SU-DHL-6 (cell line): ENCODE measurements at regions not wholly inside any gene's neighbourhood (a gene's known extent, or its start where the extent isn't known, plus 50 kb on each side); places are given as distances from the start of the nearest gene placed in this dataset.

Source experiments
- H2AFZ ChIP-seq: fragments of 200-600 bp; sonication (generic); 2 replicates; pipeline ENCODE4 v1.6.1; 2014; ENCODE audit warnings: low read depth, mild to moderate bottlenecking, moderate library complexity, mixed read lengths, antibody characterized with exemption, low read length; ENCODE audit not compliant: severe bottlenecking
- H3F3A ChIP-seq: fragments of 200-600 bp; shearing (Covaris generic); 2 replicates; pipeline ENCODE4 v1.6.0; 2016; ENCODE audit warnings: antibody characterized with exemption, mild to moderate bottlenecking; ENCODE audit not compliant: insufficient read depth
- H3K27ac ChIP-seq: fragments of 200-600 bp; sonication (generic); 2 replicates; pipeline ENCODE4 v1.5.1; 2016; ENCODE audit warnings: low read depth, mild to moderate bottlenecking, low read length, moderate library complexity, mixed read lengths
- H3K27me3 ChIP-seq: fragments of 200-600 bp; sonication (generic), shearing (Covaris generic); 2 replicates; pipeline ENCODE4 v1.6.0; 2014; ENCODE audit warnings: mild to moderate bottlenecking, low read length
- H3K36me3 ChIP-seq: fragments of 200-600 bp; sonication (generic); 2 replicates; pipeline ENCODE4 v1.6.1; 2014; ENCODE audit warnings: mild to moderate bottlenecking, low read length, mixed read lengths
- H3K4me2 ChIP-seq: fragments of 300-600, 200-600 bp; shearing (Covaris generic), sonication (generic); 2 replicates; pipeline ENCODE4 v1.6.0; 2014; ENCODE audit warnings: low read length, low read depth, mild to moderate bottlenecking; ENCODE audit not compliant: poor library complexity, severe bottlenecking
- H3K4me3 ChIP-seq: fragments of 200-600 bp; sonication (generic); 2 replicates; pipeline ENCODE4 v1.5.1; 2014; ENCODE audit warnings: antibody characterized with exemption, low read length, mild to moderate bottlenecking, mixed read lengths; ENCODE audit not compliant: insufficient read depth, poor library complexity, severe bottlenecking
- H3K79me2 ChIP-seq: fragments of 200-600 bp; sonication (generic); 2 replicates; pipeline ENCODE4 v1.6.1; 2014; ENCODE audit warnings: mild to moderate bottlenecking, low read length, moderate library complexity; ENCODE audit not compliant: insufficient read depth
- H3K9ac ChIP-seq: fragments of 200-600 bp; sonication (generic); 2 replicates; pipeline ENCODE4 v1.7.0; 2014; ENCODE audit warnings: mild to moderate bottlenecking, low read length
- H3K9me2 ChIP-seq: fragments of 200-600 bp; sonication (generic); replicated peaks from 2 replicates; pipeline ENCODE4 v1.6.1; 2014; ENCODE audit warnings: low read length; ENCODE audit not compliant: insufficient read depth
- H3K9me3 ChIP-seq: fragments of 200-600 bp; sonication (generic); 2 replicates; pipeline ENCODE4 v1.6.1; 2014; ENCODE audit warnings: low read length, mixed read lengths; ENCODE audit not compliant: insufficient read depth
- H4K20me1 ChIP-seq: fragments of 200-600 bp; sonication (generic); 2 replicates; pipeline ENCODE4 v1.6.1; 2014; ENCODE audit warnings: low read depth, mild to moderate bottlenecking, antibody characterized with exemption, low read length, moderate library complexity, mixed read lengths
- EZH2phosphoT487 ChIP-seq: fragments of 200-600 bp; sonication (generic), shearing (Covaris generic); conservative IDR thresholded peaks from 2 replicates; pipeline ENCODE4 v1.6.1; 2018; ENCODE audit warnings: mild to moderate bottlenecking, antibody characterized with exemption, low read length, moderate library complexity, mixed read lengths
- TF ChIP-seq, protein P1 (sequence below): fragments of 200-600 bp; sonication (generic); IDR thresholded peaks from one replicate; pipeline ENCODE4 v1.5.1; 2017; ENCODE audit warnings: antibody characterized with exemption, mild to moderate bottlenecking, low read length, moderate library complexity; ENCODE audit not compliant: insufficient read depth, poor library complexity, severe bottlenecking

DNA sequence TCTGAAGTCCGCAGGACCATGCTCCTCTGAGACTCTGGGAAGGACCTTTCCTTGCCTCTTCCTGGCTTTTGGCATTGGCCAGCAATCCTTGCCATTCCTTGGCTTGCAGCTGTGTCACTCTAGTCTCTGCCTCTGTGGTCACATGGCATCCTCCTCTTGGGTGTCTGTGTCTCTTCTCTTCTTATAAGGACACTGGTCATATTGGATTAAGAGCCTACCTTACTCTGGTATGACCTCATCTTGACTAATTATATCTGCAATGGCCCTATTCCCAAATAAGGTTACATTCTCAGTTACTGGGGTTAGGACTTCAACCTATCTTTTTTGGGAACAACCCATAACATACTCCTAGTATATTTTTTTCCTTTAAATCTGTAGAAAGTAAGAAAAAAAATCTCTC lies 49.9 kb upstream of the GTSF1L start:
- TF ChIP-seq, protein P1, sequence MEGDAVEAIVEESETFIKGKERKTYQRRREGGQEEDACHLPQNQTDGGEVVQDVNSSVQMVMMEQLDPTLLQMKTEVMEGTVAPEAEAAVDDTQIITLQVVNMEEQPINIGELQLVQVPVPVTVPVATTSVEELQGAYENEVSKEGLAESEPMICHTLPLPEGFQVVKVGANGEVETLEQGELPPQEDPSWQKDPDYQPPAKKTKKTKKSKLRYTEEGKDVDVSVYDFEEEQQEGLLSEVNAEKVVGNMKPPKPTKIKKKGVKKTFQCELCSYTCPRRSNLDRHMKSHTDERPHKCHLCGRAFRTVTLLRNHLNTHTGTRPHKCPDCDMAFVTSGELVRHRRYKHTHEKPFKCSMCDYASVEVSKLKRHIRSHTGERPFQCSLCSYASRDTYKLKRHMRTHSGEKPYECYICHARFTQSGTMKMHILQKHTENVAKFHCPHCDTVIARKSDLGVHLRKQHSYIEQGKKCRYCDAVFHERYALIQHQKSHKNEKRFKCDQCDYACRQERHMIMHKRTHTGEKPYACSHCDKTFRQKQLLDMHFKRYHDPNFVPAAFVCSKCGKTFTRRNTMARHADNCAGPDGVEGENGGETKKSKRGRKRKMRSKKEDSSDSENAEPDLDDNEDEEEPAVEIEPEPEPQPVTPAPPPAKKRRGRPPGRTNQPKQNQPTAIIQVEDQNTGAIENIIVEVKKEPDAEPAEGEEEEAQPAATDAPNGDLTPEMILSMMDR, result no peak
- TF ChIP-seq EZH2phosphoT487, result no peak
- Histone ChIP-seq H3K27me3 (no peaks in the 10 kb centered on the region), H3K9me2 (no peaks in the 10 kb centered on the region), H2AFZ (no peak overlapping the region), H3K27ac (no peak overlapping the region), H4K20me1 (no peaks in the 10 kb centered on the region), H3K4me2 (no peak overlapping the region), H3F3A (no peaks in the 10 kb centered on the region), H3K4me3 (no peak overlapping the region), H3K79me2 (no peaks in the 10 kb centered on the region), H3K9ac (no peak overlapping the region), H3K9me3 (no peaks in the 10 kb centered on the region), H3K36me3 (no peaks in the 10 kb centered on the region)
